ENCODE measurements at regions not wholly inside any gene's neighbourhood (a gene's known extent, or its start where the extent isn't known, plus 50 kb on each side); places are given as distances from the start of the nearest gene placed in this dataset.

GRCh38 chr16:63976345-63976744 is 1145.5 kb downstream of the CDH11 start:
- Histone ChIP-seq H3K27me3 (replicated peaks; ENCODE audit: control insufficient read depth, insufficient read depth, low read length) (no peaks in the 10 kb centered on the region), H3K9me3 (no peaks in the 10 kb centered on the region; the same call in 1 of the 2 replicates), H3K4me3 (ENCODE audit: low read depth, low read length) (no peak overlapping the region), H3K36me3 (ENCODE audit: control insufficient read depth, insufficient read depth, low read length) (no peaks in the 10 kb centered on the region), H3K4me1 (no peaks in the 10 kb centered on the region)
- ChIA-PET POLR2A (no interaction called here), CTCF (no interaction called here)
- Mint-ChIP-seq H3K27ac (ENCODE audit: unreplicated experiment) (no peak overlapping the region), H3K27me3 (ENCODE audit: insufficient read depth, unreplicated experiment) (no peaks in the 10 kb centered on the region), H3K36me3 (ENCODE audit: insufficient read depth, unreplicated experiment) (no peaks in the 10 kb centered on the region), H3K9me3 (ENCODE audit: unreplicated experiment) (no peaks in the 10 kb centered on the region), H3K4me3 (ENCODE audit: unreplicated experiment) (no peak overlapping the region), H3K4me1 (ENCODE audit: low read depth, unreplicated experiment) (no peaks in the 10 kb centered on the region)
- no TSS peak for BruUV-seq (replicated peaks)
- TF ChIP-seq CTCF (IDR thresholded peaks at IDR 0.05; ENCODE audit: insufficient read depth in 1 of 2, low read depth in 1 of 2, low read length in 1 of 2, severe bottlenecking in 1 of 2, unreplicated experiment in 1 of 2): no peak
- intact Hi-C loops (cut with micrococcal nuclease; ENCODE audit: unreplicated experiment): no loop called here
- no peak for DNase-seq

- intact Hi-C loops (cut with micrococcal nuclease; ENCODE audit: unreplicated experiment): no loop called here
- H3K9me3 Mint-ChIP-seq (ENCODE audit: unreplicated experiment): no peaks in the 10 kb centered on the region
- no peak overlapping the region for H3K27ac Mint-ChIP-seq (ENCODE audit: unreplicated experiment)
- no peak for TF ChIP-seq CTCF (IDR thresholded peaks at IDR 0.05; ENCODE audit: insufficient read depth in 1 of 2, low read depth in 1 of 2, low read length in 1 of 2, severe bottlenecking in 1 of 2, unreplicated experiment in 1 of 2)
- Histone ChIP-seq H3K36me3 (ENCODE audit: control insufficient read depth, insufficient read depth, low read length) (no peaks in the 10 kb centered on the region), H3K27me3 (replicated peaks; ENCODE audit: control insufficient read depth, insufficient read depth, low read length) (no peaks in the 10 kb centered on the region), H3K4me1 (no peaks in the 10 kb centered on the region), H3K9me3 (no peaks in the 10 kb centered on the region; the same call in 1 of the 2 replicates), H3K4me3 (ENCODE audit: low read depth, low read length) (no peak overlapping the region)
- peaks cover 2% of the 10 kb centered on the region for H3K27me3 Mint-ChIP-seq (ENCODE audit: insufficient read depth, unreplicated experiment)
- BruUV-seq (replicated peaks): no TSS peak
- no peaks in the 10 kb centered on the region for H3K36me3 Mint-ChIP-seq (ENCODE audit: insufficient read depth, unreplicated experiment)
- H3K4me3 Mint-ChIP-seq (ENCODE audit: unreplicated experiment): no peak overlapping the region
- ChIA-PET CTCF (no interaction called here), POLR2A (no interaction called here)
- DNase-seq: no peak
- no peaks in the 10 kb centered on the region for H3K4me1 Mint-ChIP-seq (ENCODE audit: low read depth, unreplicated experiment)
Observed at GRCh38 chr16:63975669-63976068, 1146.2 kb downstream of the CDH11 start.

GRCh38 chr16:63967966-63968365 is 1153.9 kb downstream of the CDH11 start:
- Mint-ChIP-seq H3K9me3 (ENCODE audit: unreplicated experiment) (no peaks in the 10 kb centered on the region), H3K4me3 (ENCODE audit: unreplicated experiment) (no peak overlapping the region), H3K36me3 (ENCODE audit: insufficient read depth, unreplicated experiment) (no peaks in the 10 kb centered on the region), H3K27me3 (ENCODE audit: insufficient read depth, unreplicated experiment) (peaks cover 2% of the 10 kb centered on the region), H3K27ac (ENCODE audit: unreplicated experiment) (no peak overlapping the region), H3K4me1 (ENCODE audit: low read depth, unreplicated experiment) (no peaks in the 10 kb centered on the region)
- TF ChIP-seq CTCF (IDR thresholded peaks at IDR 0.05; ENCODE audit: insufficient read depth in 1 of 2, low read depth in 1 of 2, low read length in 1 of 2, severe bottlenecking in 1 of 2, unreplicated experiment in 1 of 2): no peak
- no peak overlapping the region for H3K4me3 ChIP-seq (ENCODE audit: low read depth, low read length)
- no TSS peak for BruUV-seq (replicated peaks)
- H3K9me3 ChIP-seq: no peaks in the 10 kb centered on the region
- DNase-seq: no peak
- H3K27me3 ChIP-seq (replicated peaks; ENCODE audit: control insufficient read depth, insufficient read depth, low read length): no peaks in the 10 kb centered on the region
- H3K36me3 ChIP-seq (ENCODE audit: control insufficient read depth, insufficient read depth, low read length): no peaks in the 10 kb centered on the region
- H3K4me1 ChIP-seq: no peaks in the 10 kb centered on the region
- ChIA-PET CTCF (no interaction called here), POLR2A (no interaction called here)
- intact Hi-C loops (cut with micrococcal nuclease; ENCODE audit: unreplicated experiment): no loop called here
